Uterus (tissue), 3 donors: ENCODE measurements at regions not wholly inside any gene's neighbourhood (a gene's known extent, or its start where the extent isn't known, plus 50 kb on each side); places are given as distances from the start of the nearest gene placed in this dataset.

ENCODE experiments used
- DNase-seq, 2 donors: peaks; one replicate each; pipeline ENCODE4 v3.0.0-alpha.2; 2019 to 2020
- H3K27ac ChIP-seq, 2 donors: fragments of 200-600 bp; sonication (generic); 1 replicate in 1 of 2; 2 replicates in 1 of 2; pipeline ENCODE4 v1.5.1; 2016 to 2018
- H3K27me3 ChIP-seq, 2 donors: fragments of 200-600 bp; sonication (generic); one replicate each; pipeline ENCODE4 v1.5.1; 2018 to 2019; ENCODE audit warnings: control low read depth in 1 of 2
- H3K36me3 ChIP-seq, 2 donors: fragments of 200-600 bp; sonication (generic); one replicate each; pipeline ENCODE4 v1.5.1; 2019; ENCODE audit warnings: control low read depth in 1 of 2
- H3K4me1 ChIP-seq, 2 donors: fragments of 200-600 bp; sonication (generic); one replicate each; pipeline ENCODE4 v1.5.1; 2018 to 2019; ENCODE audit warnings: control low read depth in 1 of 2
- H3K4me3 ChIP-seq, 2 donors: fragments of 200-600 bp; sonication (generic); 1 replicate in 1 of 2; 2 replicates in 1 of 2; pipeline ENCODE4 v1.5.1; 2018 to 2019; ENCODE audit warnings: mild to moderate bottlenecking in 1 of 2
- H3K9me3 ChIP-seq, 2 donors: fragments of 200-600 bp; sonication (generic); one replicate each; pipeline ENCODE4 v1.5.1; 2019; ENCODE audit warnings: control low read depth in 1 of 2
- CTCF ChIP-seq, 4 experiments: fragments of 200-600 bp in 2 of 4; fragments of 450-650 bp in 2 of 4; sonication (generic) in 2 of 4; IDR thresholded peaks; one replicate each; pipeline ENCODE4 v1.5.1; 2016 to 2019; ENCODE audit warnings: antibody characterized with exemption in 4 of 4, mild to moderate bottlenecking in 2 of 4, moderate library complexity in 1 of 4
- POLR2A ChIP-seq, 2 donors: fragments of 450-650 bp; IDR thresholded peaks; one replicate each; pipeline ENCODE4 v1.6.1; 2016; ENCODE audit warnings: antibody characterized with exemption in 2 of 2, mild to moderate bottlenecking in 1 of 2, moderate library complexity in 1 of 2
- intact Hi-C: fragments of 100-400 bp; cut with DNase I; formaldehyde crosslinking; loops from one replicate; pipeline ENCODE4 v1.15.1; 2023; ENCODE audit warnings: low total_unique reads
- donor health status: DM: yes; HTN: yes; CAD: no.

GRCh38 chr22:49243965-49244364 lies 583.7 kb downstream of the BRD1 start:
- Histone ChIP-seq H3K4me1 (no peaks in the 10 kb centered on the region), H3K9me3 (no peaks in the 10 kb centered on the region), H3K4me3 (no peak overlapping the region), H3K27me3 (no peaks in the 10 kb centered on the region), H3K36me3 (no peaks in the 10 kb centered on the region), H3K27ac (no peak overlapping the region)
- intact Hi-C loops = no loop called here
- TF ChIP-seq POLR2A (IDR thresholded peaks at IDR 0.05) (no peak), CTCF (IDR thresholded peaks at IDR 0.05) (no peak)
- peak in 1 of 2 donors; percentile 5 for DNase-seq

- intact Hi-C loops = no loop called here
- TF ChIP-seq POLR2A (IDR thresholded peaks at IDR 0.05) (no peak), CTCF (IDR thresholded peaks at IDR 0.05) (no peak)
- Histone ChIP-seq H3K9me3 (no peaks in the 10 kb centered on the region), H3K36me3 (no peaks in the 10 kb centered on the region), H3K27me3 (no peaks in the 10 kb centered on the region), H3K4me1 (no peaks in the 10 kb centered on the region), H3K27ac (no peak overlapping the region), H3K4me3 (no peak overlapping the region)
- DNase-seq = no peak
Observed at GRCh38 chr22:49243335-49243734, 584.3 kb downstream of the BRD1 start.

- no peak for TF ChIP-seq POLR2A (IDR thresholded peaks at IDR 0.05)
- TF ChIP-seq CTCF (IDR thresholded peaks at IDR 0.05) = no peak
- DNase-seq = no peak
- intact Hi-C loops = no loop called here
- no peaks in the 10 kb centered on the region for H3K27me3 ChIP-seq
- H3K36me3 ChIP-seq = no peaks in the 10 kb centered on the region
- no peaks in the 10 kb centered on the region for H3K4me1 ChIP-seq
- H3K4me3 ChIP-seq = no peak overlapping the region
- H3K9me3 ChIP-seq = no peaks in the 10 kb centered on the region
- H3K27ac ChIP-seq = no peak overlapping the region
Observed at GRCh38 chr22:49242480-49242879, 585.2 kb downstream of the BRD1 start.

- no peaks in the 10 kb centered on the region for H3K27me3 ChIP-seq
- H3K36me3 ChIP-seq = no peaks in the 10 kb centered on the region
- intact Hi-C loops = no loop called here
- no peaks in the 10 kb centered on the region for H3K9me3 ChIP-seq
- H3K4me3 ChIP-seq = no peak overlapping the region
- no peak overlapping the region for H3K27ac ChIP-seq
- no peaks in the 10 kb centered on the region for H3K4me1 ChIP-seq
- no peak for TF ChIP-seq POLR2A (IDR thresholded peaks at IDR 0.05)
- no peak for TF ChIP-seq CTCF (IDR thresholded peaks at IDR 0.05)
- DNase-seq = no peak
Observed at GRCh38 chr22:49241174-49241851, 586.4 kb downstream of the BRD1 start.

GRCh38 chr22:49240472-49240871 lies 587.2 kb downstream of the BRD1 start:
- Histone ChIP-seq H3K4me3 (no peak overlapping the region), H3K27me3 (no peaks in the 10 kb centered on the region), H3K9me3 (no peaks in the 10 kb centered on the region), H3K4me1 (no peaks in the 10 kb centered on the region), H3K27ac (no peak overlapping the region), H3K36me3 (no peaks in the 10 kb centered on the region)
- TF ChIP-seq CTCF (IDR thresholded peaks at IDR 0.05) (no peak), POLR2A (IDR thresholded peaks at IDR 0.05) (no peak)
- DNase-seq = no peak
- intact Hi-C loops = no loop called here
